OCI-LY1 (cell line): ENCODE measurements at regions not wholly inside any gene's neighbourhood (a gene's known extent, or its start where the extent isn't known, plus 50 kb on each side); places are given as distances from the start of the nearest gene placed in this dataset.

Experiments used
- H2AFZ ChIP-seq: fragments of 200-600 bp; sonication (generic), shearing (Covaris generic); 2 replicates; pipeline ENCODE4 v1.6.0; 2014; ENCODE audit warnings: antibody characterized with exemption, mild to moderate bottlenecking, low read length
- H3F3A ChIP-seq: fragments of 200-600 bp; sonication (generic), shearing (Covaris generic); 2 replicates; pipeline ENCODE4 v1.6.0; 2014; ENCODE audit warnings: mild to moderate bottlenecking, antibody characterized with exemption, low read length, moderate library complexity; ENCODE audit not compliant: insufficient read depth
- H3K27ac ChIP-seq: fragments of 200-600 bp; sonication (generic); 2 replicates; pipeline ENCODE4 v1.5.1; 2014; ENCODE audit warnings: low read length, mixed run types, mild to moderate bottlenecking, low read depth; ENCODE audit not compliant: poor library complexity, severe bottlenecking
- H3K27me3 ChIP-seq: fragments of 200-600 bp; sonication (generic); 2 replicates; pipeline ENCODE4 v1.6.0; 2014; ENCODE audit warnings: antibody characterized with exemption, mild to moderate bottlenecking, low read length, moderate library complexity; ENCODE audit not compliant: insufficient read depth
- H3K36me3 ChIP-seq: fragments of 200-600 bp; sonication (generic); 2 replicates; pipeline ENCODE4 v1.6.1; 2014; ENCODE audit warnings: mild to moderate bottlenecking, antibody characterized with exemption, low read length, moderate library complexity, mixed read lengths; ENCODE audit not compliant: insufficient read depth
- H3K4me1 ChIP-seq: fragments of 200-600 bp; sonication (generic); 2 replicates; pipeline ENCODE4 v1.5.1; 2014; ENCODE audit warnings: mild to moderate bottlenecking, low read length, moderate library complexity; ENCODE audit not compliant: insufficient read depth, severe bottlenecking
- H3K4me2 ChIP-seq: fragments of 200-600 bp; sonication (generic), shearing (Covaris generic); 2 replicates; pipeline ENCODE4 v1.6.1; 2014; ENCODE audit warnings: low read length
- H3K4me3 ChIP-seq: fragments of 200-600 bp; sonication (generic); 2 replicates; pipeline ENCODE4 v1.5.1; 2014; ENCODE audit warnings: low read length, low read depth, mild to moderate bottlenecking, mixed read lengths; ENCODE audit not compliant: poor library complexity, severe bottlenecking
- H3K79me2 ChIP-seq: fragments of 200-600 bp; shearing (Covaris generic); 2 replicates; pipeline ENCODE4 v1.6.1; 2016; ENCODE audit warnings: mixed run types, low read length, mixed read lengths; ENCODE audit not compliant: insufficient read depth
- H3K9ac ChIP-seq: fragments of 200-600 bp; sonication (generic), shearing (Covaris generic); 2 replicates; pipeline ENCODE4 v1.6.1; 2014; ENCODE audit warnings: mild to moderate bottlenecking, low read length, mixed read lengths
- H3K9me2 ChIP-seq: fragments of 200-600 bp; sonication (generic), shearing (Covaris generic); 2 replicates; pipeline ENCODE4 v1.6.1; 2014; ENCODE audit warnings: low read depth, mild to moderate bottlenecking, low read length, mixed read lengths
- H3K9me3 ChIP-seq: fragments of 200-600 bp; shearing (Covaris generic); 2 replicates; pipeline ENCODE4 v1.6.1; 2014; ENCODE audit warnings: low read length, mixed read lengths
- H4K20me1 ChIP-seq: fragments of 200-600 bp; sonication (generic), shearing (Covaris generic); 2 replicates; pipeline ENCODE4 v1.6.0; 2016; ENCODE audit warnings: mild to moderate bottlenecking, low read length; ENCODE audit not compliant: insufficient read depth
- CTCF ChIP-seq: fragments of 200-600 bp; sonication (generic), shearing (Covaris generic); IDR thresholded peaks from 2 replicates; pipeline ENCODE4 v1.5.1; 2017; ENCODE audit warnings: mild to moderate bottlenecking, antibody characterized with exemption, low read length, moderate library complexity, mixed read lengths
- EZH2 ChIP-seq: fragments of 200-600 bp; sonication (generic), shearing (Covaris generic); IDR thresholded peaks from 2 replicates; pipeline ENCODE4 v1.8.0; 2017; ENCODE audit warnings: borderline replicate concordance, mixed run types, mild to moderate bottlenecking, antibody characterized with exemption, low read length, moderate library complexity, mixed read lengths

DNA sequence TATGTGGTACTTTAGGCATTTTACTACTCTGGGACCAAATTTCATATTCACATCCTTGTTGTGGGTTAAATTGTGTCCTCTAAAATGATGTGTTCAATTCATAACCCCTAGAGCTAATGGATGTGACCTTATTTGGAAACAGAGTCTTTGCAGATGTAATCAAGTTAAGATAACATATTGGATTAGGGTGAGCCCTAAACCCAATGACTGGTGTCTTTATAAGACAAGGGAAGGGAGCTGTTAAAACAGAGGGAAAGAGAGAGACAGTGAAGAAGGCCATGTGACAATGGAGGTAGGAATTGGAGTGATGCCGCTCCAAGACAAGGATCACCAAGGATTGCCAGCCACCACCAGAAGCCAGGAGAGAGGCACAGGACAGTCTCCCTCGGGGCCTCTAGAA lies 220.0 kb downstream of the ADGRG6 start:
- Histone ChIP-seq H3K9me2 (no peaks in the 10 kb centered on the region), H3K27me3 (no peaks in the 10 kb centered on the region), H2AFZ (no peak overlapping the region), H3K79me2 (no peaks in the 10 kb centered on the region), H3K4me3 (no peak overlapping the region), H3K4me2 (no peak overlapping the region), H3K27ac (no peak overlapping the region), H3F3A (no peaks in the 10 kb centered on the region), H3K4me1 (no peaks in the 10 kb centered on the region), H3K36me3 (no peaks in the 10 kb centered on the region), H4K20me1 (no peaks in the 10 kb centered on the region), H3K9ac (no peak overlapping the region), H3K9me3 (no peaks in the 10 kb centered on the region)
- TF ChIP-seq EZH2: no peak
- TF ChIP-seq CTCF: no peak

DNA sequence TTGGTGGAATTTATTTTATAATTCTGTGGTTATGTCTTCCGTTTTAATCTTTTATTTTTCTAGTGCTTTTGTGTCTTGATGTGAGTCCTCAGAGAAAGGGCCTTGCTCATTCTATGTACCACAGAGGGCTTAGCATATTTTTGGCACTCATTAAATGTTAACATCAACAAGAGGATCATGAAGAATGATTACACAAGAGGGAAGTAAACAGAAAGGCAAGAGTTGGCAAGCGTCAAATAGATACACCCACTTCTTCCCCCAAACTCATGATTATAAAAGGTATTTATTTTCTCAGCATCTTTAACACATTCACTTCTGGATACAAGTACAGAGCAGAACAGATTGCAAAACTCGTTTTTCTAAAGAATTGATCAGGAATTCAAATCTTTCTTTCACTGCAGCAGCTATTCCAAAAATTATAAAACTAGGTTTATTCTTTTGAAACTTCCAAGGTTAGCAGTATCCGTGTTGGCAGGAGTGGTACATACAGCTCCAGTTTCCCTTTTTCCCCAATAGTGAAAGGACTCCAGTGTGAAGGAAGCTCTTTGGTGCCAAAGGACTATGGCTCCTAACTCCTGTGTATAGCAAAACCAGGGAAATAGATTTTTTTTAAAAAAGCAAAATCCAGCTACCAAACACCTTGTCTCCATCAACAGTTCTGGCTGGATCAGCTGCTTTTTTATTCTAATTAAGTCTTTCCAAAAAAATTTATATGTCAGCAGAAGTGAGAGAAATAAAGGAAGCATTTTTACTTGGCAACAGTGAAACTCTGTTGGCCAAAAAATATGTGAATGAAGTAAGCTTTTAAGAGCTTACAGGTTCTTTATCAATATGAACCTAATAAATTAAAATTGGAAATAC lies 221.9 kb downstream of the ADGRG6 start:
- Histone ChIP-seq H3K4me3 (no peak overlapping the region), H3K9me2 (no peaks in the 10 kb centered on the region), H2AFZ (no peak overlapping the region), H4K20me1 (no peaks in the 10 kb centered on the region), H3K9me3 (no peaks in the 10 kb centered on the region), H3K4me2 (no peak overlapping the region), H3K4me1 (no peaks in the 10 kb centered on the region), H3K9ac (no peak overlapping the region), H3K36me3 (no peaks in the 10 kb centered on the region), H3F3A (no peaks in the 10 kb centered on the region), H3K27me3 (no peaks in the 10 kb centered on the region), H3K27ac (no peak overlapping the region), H3K79me2 (no peaks in the 10 kb centered on the region)
- no peak for TF ChIP-seq EZH2
- no peak for TF ChIP-seq CTCF

DNA sequence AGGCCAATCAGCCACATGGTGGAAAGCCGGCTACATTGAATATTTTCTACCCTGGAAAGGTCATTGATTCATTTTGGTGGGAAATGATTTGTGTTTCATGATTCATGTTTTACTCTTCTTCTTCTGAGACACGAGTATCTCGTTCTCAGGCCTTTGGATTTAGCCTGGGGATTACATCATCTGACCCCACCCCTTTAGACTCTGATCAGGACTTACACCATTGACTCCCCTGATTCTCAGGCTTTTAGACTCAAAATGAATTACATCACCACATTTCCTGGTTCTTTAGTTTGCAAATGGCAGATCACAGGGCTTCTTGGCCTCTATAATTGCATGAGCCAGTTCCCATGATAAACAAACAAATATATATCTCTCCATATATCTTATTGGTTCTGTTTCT lies 228.8 kb downstream of the ADGRG6 start:
- Histone ChIP-seq H4K20me1 (no peaks in the 10 kb centered on the region), H3K4me1 (no peaks in the 10 kb centered on the region), H3K9ac (no peak overlapping the region), H3K9me3 (no peaks in the 10 kb centered on the region), H3K27me3 (no peaks in the 10 kb centered on the region), H3K4me3 (no peak overlapping the region), H3K4me2 (no peak overlapping the region), H3F3A (no peaks in the 10 kb centered on the region), H2AFZ (no peak overlapping the region), H3K9me2 (no peaks in the 10 kb centered on the region), H3K27ac (no peak overlapping the region), H3K36me3 (no peaks in the 10 kb centered on the region), H3K79me2 (no peaks in the 10 kb centered on the region)
- TF ChIP-seq CTCF: no peak
- TF ChIP-seq EZH2: no peak
